Ovary (tissue), 3 donors: ENCODE measurements at regions not wholly inside any gene's neighbourhood (a gene's known extent, or its start where the extent isn't known, plus 50 kb on each side); places are given as distances from the start of the nearest gene placed in this dataset.

ENCODE experiments used
- CTCF ChIP-seq, 3 donors: fragments of 450-650 bp in 2 of 3; fragments of 200-600 bp in 1 of 3; IDR thresholded peaks; one replicate each; pipeline versions ENCODE4 v1.5.1 to v1.8.0; 2016 to 2022; ENCODE audit warnings: antibody characterized with exemption in 3 of 3, mild to moderate bottlenecking in 1 of 3
- EP300 ChIP-seq: sonication (generic); formaldehyde crosslinking; IDR thresholded peaks from one replicate; pipeline ENCODE4 v1.6.1; 2017; ENCODE audit warnings: antibody characterized with exemption
- POLR2A ChIP-seq: fragments of 450-650 bp; IDR thresholded peaks from one replicate; pipeline ENCODE4 v1.6.1; 2017; ENCODE audit warnings: antibody characterized with exemption, mild to moderate bottlenecking, moderate library complexity
- donor health status: DM: no; HTN: no; CAD: no.

GRCh38 chr6:139926711-139927110, 552.3 kb upstream of the CITED2 start:
- TF ChIP-seq CTCF (IDR thresholded peaks at IDR 0.05) (no peak), EP300 (no peak), POLR2A (no peak)
